DND-41 (cell line): ENCODE measurements at regions not wholly inside any gene's neighbourhood (a gene's known extent, or its start where the extent isn't known, plus 50 kb on each side); places are given as distances from the start of the nearest gene placed in this dataset.

Experiments
- ATAC-seq: fragments of 200-7000 bp; cut with Tn5 transposase; 3 replicates; pipeline ENCODE4 v1.9.1; 2021; ENCODE audit warnings: low read depth; ENCODE audit not compliant: insufficient read depth
- DNase-seq: peaks from one replicate; pipeline ENCODE4 v3.0.0-alpha.2; 2020
- H2AFZ ChIP-seq: 2 replicates; pipeline ENCODE4 v1.6.0; 2012; ENCODE audit warnings: low read depth, low read length
- H3K27ac ChIP-seq: 2 replicates; pipeline ENCODE4 v1.5.1; 2012; ENCODE audit warnings: low read length, inconsistent platforms
- H3K27me3 ChIP-seq: fragments of 200-600 bp; sonication (generic); 2 replicates; pipeline ENCODE4 v1.6.0; 2012; ENCODE audit warnings: low read length, mild to moderate bottlenecking, inconsistent platforms; ENCODE audit not compliant: insufficient read depth, poor library complexity
- H3K36me3 ChIP-seq: 2 replicates; pipeline ENCODE4 v1.5.1; 2012; ENCODE audit warnings: low read length, inconsistent platforms; ENCODE audit not compliant: insufficient read depth
- H3K4me1 ChIP-seq: 2 replicates; pipeline ENCODE4 v1.5.1; 2012; ENCODE audit warnings: mild to moderate bottlenecking, low read length; ENCODE audit not compliant: insufficient read depth
- H3K4me2 ChIP-seq: 2 replicates; pipeline ENCODE4 v1.6.0; 2012; ENCODE audit warnings: mild to moderate bottlenecking, moderate library complexity, low read length, inconsistent platforms; ENCODE audit not compliant: insufficient read depth
- H3K4me3 ChIP-seq, 2 experiments: fragments of 200-600 bp in 1 of 2; shearing (Covaris generic) in 1 of 2; 2 replicates each; pipeline ENCODE4 v1.5.1; 2012 to 2016; ENCODE audit warnings: inconsistent platforms in 2 of 2, low read length in 2 of 2, mild to moderate bottlenecking in 2 of 2, low read depth in 1 of 2, moderate library complexity in 1 of 2
- H3K79me2 ChIP-seq: 2 replicates; pipeline ENCODE4 v1.6.0; 2012; ENCODE audit warnings: low read length, inconsistent platforms; ENCODE audit not compliant: insufficient read depth
- H3K9ac ChIP-seq: 2 replicates; pipeline ENCODE4 v1.6.0; 2012; ENCODE audit warnings: low read depth, mild to moderate bottlenecking, inconsistent platforms, low read length, moderate library complexity
- H3K9me3 ChIP-seq: 2 replicates; pipeline ENCODE4 v1.5.1; 2012; ENCODE audit warnings: low read length, moderate library complexity, mild to moderate bottlenecking, inconsistent platforms; ENCODE audit not compliant: insufficient read depth, severe bottlenecking
- H4K20me1 ChIP-seq: 2 replicates; pipeline ENCODE4 v1.6.0; 2012; ENCODE audit warnings: low read length; ENCODE audit not compliant: insufficient read depth
- EZH2 ChIP-seq: IDR thresholded peaks from 3 replicates; pipeline ENCODE4 v1.6.1; 2012; ENCODE audit warnings: borderline replicate concordance, low read depth, mild to moderate bottlenecking, moderate library complexity, low read length, inconsistent platforms; ENCODE audit not compliant: severe bottlenecking
- TF ChIP-seq, protein P1 (sequence below): IDR thresholded peaks from 2 replicates; pipeline ENCODE4 v1.5.1; 2012; ENCODE audit warnings: borderline replicate concordance, low read length, moderate library complexity, mild to moderate bottlenecking; ENCODE audit not compliant: poor library complexity, severe bottlenecking; ENCODE audit errors: extremely low read depth

DNA sequence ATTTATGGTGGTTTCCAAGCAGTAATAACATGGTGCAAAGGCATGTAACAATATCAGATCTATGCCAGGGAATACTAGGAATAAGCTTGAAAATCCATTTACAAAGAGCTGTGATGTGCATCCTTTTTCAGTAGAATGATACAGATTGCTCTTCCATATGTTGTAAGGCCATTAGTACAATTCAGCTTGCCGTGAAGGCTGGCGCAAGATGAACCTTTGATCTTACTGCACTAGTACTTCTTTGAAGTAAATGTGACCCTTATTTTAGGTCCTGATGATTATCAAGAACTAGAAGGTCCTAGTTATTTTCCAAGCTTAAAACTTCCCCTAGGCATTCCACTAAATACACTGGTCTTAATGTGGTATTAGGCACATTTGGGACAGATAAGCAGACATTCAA is 210.1 kb upstream of the CD96 start:
- Histone ChIP-seq H3K36me3 (no peaks in the 10 kb centered on the region), H4K20me1 (no peaks in the 10 kb centered on the region), H3K4me3 (no peak overlapping the region), H3K79me2 (no peaks in the 10 kb centered on the region), H3K9ac (no peak overlapping the region), H3K9me3 (no peaks in the 10 kb centered on the region), H3K4me2 (no peak overlapping the region), H3K27me3 (no peaks in the 10 kb centered on the region), H2AFZ (no peak overlapping the region), H3K4me1 (peaks cover 47% of the 10 kb centered on the region), H3K27ac (no peak overlapping the region; the same call in 1 of the 2 replicates)
- DNase-seq, result no peak
- ATAC-seq, result no peak
- no peak for TF ChIP-seq EZH2
- TF ChIP-seq, protein P1, sequence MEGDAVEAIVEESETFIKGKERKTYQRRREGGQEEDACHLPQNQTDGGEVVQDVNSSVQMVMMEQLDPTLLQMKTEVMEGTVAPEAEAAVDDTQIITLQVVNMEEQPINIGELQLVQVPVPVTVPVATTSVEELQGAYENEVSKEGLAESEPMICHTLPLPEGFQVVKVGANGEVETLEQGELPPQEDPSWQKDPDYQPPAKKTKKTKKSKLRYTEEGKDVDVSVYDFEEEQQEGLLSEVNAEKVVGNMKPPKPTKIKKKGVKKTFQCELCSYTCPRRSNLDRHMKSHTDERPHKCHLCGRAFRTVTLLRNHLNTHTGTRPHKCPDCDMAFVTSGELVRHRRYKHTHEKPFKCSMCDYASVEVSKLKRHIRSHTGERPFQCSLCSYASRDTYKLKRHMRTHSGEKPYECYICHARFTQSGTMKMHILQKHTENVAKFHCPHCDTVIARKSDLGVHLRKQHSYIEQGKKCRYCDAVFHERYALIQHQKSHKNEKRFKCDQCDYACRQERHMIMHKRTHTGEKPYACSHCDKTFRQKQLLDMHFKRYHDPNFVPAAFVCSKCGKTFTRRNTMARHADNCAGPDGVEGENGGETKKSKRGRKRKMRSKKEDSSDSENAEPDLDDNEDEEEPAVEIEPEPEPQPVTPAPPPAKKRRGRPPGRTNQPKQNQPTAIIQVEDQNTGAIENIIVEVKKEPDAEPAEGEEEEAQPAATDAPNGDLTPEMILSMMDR, result no peak

DNA sequence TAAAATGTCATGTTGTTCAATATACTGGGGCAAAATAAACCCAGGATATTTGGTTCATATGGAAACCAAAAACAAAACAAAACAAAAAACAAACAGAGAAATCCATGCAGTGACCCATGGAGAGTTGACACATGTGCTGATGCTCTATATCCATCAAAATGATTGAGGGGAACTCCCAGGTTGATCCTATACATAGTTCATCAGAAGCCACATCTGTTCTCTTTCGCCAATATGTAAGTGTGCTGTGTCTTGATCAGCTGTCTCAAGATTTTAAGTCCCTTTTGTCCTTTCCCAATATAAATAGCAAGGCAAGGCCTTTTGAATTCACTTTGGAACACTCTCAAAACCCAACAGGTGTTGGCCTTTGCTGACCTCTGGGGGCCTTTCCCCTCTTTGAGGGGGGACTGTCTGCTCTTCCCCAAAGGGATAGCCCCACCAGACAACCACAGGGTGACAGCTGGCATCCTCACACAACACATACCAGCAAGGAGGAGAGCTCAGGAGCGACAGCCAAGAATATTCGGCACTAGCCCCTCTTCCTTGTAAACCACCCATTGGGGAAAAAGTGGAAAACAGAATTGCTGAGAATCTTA is 209.4 kb upstream of the CD96 start:
- Histone ChIP-seq H2AFZ (no peak overlapping the region), H3K4me3 (no peak overlapping the region), H3K27ac (peak overlapping the region; percentile 4; the same call in 1 of the 2 replicates), H3K79me2 (no peaks in the 10 kb centered on the region), H3K4me2 (no peak overlapping the region), H4K20me1 (no peaks in the 10 kb centered on the region), H3K9me3 (no peaks in the 10 kb centered on the region), H3K36me3 (no peaks in the 10 kb centered on the region), H3K9ac (no peak overlapping the region), H3K27me3 (no peaks in the 10 kb centered on the region), H3K4me1 (peaks cover 50% of the 10 kb centered on the region)
- no peak for TF ChIP-seq EZH2
- TF ChIP-seq, protein P1, result no peak
- ATAC-seq (no peak), DNase-seq (no peak)

DNA sequence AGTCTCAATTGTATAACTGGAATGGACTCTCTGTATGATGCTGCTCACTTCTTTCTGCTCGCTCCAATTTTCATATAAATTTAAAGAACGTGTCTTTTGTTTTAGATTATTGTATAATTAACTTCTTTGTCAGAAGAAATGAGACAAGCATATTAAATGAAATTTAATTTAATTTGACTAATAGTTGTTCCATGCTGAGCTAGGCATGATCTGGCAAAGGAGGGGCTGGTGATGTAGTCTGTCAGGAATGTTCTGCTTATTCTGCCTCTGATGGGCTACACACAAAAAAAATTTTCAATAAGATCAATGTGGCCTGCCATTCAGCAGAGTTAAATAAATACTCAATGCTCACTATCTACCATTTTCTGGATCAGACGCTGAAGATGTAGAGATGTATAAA is 208.4 kb upstream of the CD96 start:
- H3K36me3 ChIP-seq, result no peaks in the 10 kb centered on the region
- no peaks in the 10 kb centered on the region for H3K9me3 ChIP-seq
- no peak for ATAC-seq
- no peaks in the 10 kb centered on the region for H3K27me3 ChIP-seq
- peaks cover 57% of the 10 kb centered on the region for H3K4me1 ChIP-seq
- no peak for DNase-seq
- H2AFZ ChIP-seq, result no peak overlapping the region
- H3K27ac ChIP-seq, result 0 out of 2 replicates have a peak overlapping the region, but pooled peaks have one; percentile 2
- H4K20me1 ChIP-seq, result no peaks in the 10 kb centered on the region
- H3K9ac ChIP-seq, result no peak overlapping the region
- H3K4me2 ChIP-seq, result no peak overlapping the region
- no peak for TF ChIP-seq EZH2
- TF ChIP-seq, protein P1, result no peak
- H3K4me3 ChIP-seq, result no peak overlapping the region
- H3K79me2 ChIP-seq, result no peaks in the 10 kb centered on the region
